HG02884 (cell line): ENCODE measurements at regions not wholly inside any gene's neighbourhood (a gene's known extent, or its start where the extent isn't known, plus 50 kb on each side); places are given as distances from the start of the nearest gene placed in this dataset.

Experiments
- ATAC-seq: cut with Tn5 transposase; IDR thresholded peaks from one replicate; pipeline ENCODE4 v1.9.1; 2021; ENCODE audit warnings: mild to moderate bottlenecking, moderate library complexity; ENCODE audit not compliant: unreplicated experiment

DNA sequence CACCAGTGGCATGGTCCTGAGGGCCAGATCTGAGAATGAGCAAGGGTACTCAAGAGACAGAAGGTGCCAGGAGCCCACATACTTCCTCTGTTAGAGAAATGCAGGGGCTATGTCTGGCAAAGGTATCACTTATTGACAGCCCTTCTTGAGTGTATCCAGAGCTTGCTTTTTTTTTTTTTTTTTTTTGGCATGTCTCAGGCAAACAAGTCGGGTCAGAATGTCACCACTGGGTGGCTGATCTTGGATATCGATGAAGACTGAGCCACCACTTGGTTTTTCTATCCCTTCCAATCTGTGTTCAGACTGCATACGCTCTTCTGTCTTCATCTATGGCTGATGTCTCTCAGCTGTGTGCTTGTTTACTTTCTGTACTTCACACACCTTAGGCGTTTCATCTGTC, 363.4 kb upstream of the C2CD4B start:
- ATAC-seq: no peak

- ATAC-seq: no peak
These were observed 367.3 kb upstream of the C2CD4B start for GRCh38 chr15:62532367-62532766.

- no peak for ATAC-seq
These were observed 368.6 kb upstream of the C2CD4B start for GRCh38 chr15:62533687-62534086.

- ATAC-seq: no peak
These were observed 369.9 kb upstream of the C2CD4B start for GRCh38 chr15:62534996-62535395.

DNA sequence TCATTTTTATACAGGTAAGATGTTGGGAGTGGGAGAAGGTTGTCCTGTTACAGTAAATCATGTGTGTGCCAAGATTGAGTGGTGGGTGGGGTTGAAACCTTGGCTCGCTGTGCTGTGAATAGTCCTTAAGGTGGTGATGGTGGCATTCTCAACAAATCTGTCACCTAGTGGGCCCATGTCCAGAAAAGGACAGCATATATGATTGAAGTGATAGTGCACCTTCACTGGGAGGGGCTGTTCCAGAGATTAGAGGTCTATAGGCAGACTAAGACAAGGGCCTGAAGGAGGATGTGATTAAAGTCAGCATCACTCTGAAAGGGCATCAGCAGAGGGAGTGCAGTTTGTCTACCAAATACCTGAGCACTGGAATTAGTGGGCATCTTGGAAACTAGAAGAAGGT, 374.2 kb upstream of the C2CD4B start:
- ATAC-seq: no peak

DNA sequence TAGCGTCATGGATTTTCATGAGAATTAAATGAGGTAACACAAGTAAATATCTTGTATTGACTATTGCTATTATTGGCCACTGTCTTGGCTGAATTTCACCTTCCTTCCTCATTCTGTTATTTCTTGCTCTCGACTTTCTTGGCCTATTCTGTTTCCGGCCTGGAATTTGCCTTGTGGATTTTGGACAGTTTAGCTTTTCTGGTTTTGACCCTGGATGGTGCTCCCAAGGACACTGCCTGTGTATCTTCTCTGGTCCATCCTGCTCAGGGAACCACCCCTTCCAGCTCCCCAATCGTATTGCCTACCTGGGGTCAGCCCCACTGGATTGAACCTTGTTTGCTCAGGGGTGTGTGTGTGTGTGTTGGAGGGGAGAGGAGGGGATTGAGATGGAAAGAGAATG, 376.2 kb upstream of the C2CD4B start:
- no peak for ATAC-seq

- no peak for ATAC-seq
These were observed 376.8 kb upstream of the C2CD4B start for GRCh38 chr15:62541846-62542245.

- no peak for ATAC-seq
These were observed 379.4 kb upstream of the C2CD4B start for GRCh38 chr15:62544446-62544845.

DNA sequence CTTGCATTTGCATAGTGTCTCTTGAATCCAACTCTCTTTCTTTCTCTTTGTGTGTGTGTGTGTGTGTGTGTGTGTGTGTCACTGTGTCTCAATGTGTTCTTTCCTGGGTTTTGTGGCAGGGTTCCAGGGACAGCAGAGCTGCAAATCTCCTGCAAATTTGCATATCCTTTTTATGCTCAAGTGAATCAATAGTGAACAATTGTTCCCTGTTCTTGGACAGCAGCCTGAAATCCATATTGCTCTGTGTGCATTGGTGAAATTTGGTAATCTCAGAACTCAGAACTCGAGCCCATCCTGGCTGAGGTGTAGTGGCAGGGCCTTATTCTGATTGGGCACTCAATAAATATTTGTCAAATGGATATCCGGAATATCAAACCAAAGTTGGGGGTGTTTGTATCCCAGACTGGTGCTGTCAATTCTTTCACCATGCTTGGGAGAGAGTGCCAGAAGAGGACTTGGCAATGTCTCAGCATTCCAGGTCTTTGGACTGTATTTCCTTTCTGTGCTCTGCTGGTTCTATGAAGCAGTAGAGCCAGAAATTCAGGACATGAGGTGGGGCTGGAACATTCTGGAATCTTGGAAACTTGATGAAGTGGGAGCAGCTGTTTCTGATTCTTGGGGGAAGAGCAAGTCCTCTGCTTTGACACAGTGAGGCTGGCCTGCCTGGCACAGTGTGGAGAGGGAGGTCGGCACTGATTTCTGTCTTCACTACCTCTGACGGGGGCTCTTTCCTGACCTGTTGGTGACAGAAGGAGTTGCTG, 380.6 kb upstream of the C2CD4B start:
- no peak for ATAC-seq

GRCh38 chr15:62546628-62547027, 381.5 kb upstream of the C2CD4B start:
- no peak for ATAC-seq

- no peak for ATAC-seq
These were observed 382.5 kb upstream of the C2CD4B start for GRCh38 chr15:62547584-62547983.

- ATAC-seq: no peak
These were observed 384.4 kb upstream of the C2CD4B start for GRCh38 chr15:62549345-62549970.

DNA sequence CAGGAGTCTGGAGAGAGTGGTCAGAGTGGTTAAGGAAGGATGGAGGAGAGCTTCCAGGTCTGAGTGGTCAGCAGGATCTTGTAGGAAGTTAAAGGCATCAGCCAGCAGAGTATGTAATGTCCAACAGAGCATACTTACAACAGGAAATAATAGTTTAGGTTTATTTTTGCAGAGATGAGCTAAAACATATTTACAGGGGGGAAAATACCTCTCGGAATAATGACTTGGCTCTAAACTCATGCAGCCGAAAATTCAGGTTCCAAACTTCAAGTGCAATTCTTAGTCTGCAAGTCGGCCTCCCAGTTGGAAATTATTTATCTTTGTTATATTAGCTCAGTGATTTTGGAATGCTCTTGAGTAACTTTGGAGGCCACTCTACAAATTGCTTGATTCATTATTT, 385.0 kb upstream of the C2CD4B start:
- no peak for ATAC-seq

DNA sequence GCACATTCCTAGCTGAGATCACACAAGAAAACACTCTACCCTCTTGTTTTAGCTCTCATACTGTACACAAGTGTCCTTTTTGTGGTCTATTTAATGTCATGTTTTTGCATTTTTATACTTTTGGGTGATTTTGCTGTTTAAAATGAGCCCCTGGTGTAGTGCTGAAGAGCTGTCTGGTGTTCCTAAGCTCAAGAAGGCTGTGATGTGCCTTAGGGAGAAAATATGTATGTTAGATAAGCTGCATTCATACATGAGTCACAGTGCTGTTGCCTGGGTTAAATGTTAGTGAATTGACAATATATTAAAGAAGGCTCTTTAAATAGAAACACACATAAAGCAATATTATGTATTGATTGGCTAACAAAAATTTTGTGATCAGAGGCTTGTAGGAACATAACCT, 387.4 kb upstream of the C2CD4B start:
- ATAC-seq: no peak

DNA sequence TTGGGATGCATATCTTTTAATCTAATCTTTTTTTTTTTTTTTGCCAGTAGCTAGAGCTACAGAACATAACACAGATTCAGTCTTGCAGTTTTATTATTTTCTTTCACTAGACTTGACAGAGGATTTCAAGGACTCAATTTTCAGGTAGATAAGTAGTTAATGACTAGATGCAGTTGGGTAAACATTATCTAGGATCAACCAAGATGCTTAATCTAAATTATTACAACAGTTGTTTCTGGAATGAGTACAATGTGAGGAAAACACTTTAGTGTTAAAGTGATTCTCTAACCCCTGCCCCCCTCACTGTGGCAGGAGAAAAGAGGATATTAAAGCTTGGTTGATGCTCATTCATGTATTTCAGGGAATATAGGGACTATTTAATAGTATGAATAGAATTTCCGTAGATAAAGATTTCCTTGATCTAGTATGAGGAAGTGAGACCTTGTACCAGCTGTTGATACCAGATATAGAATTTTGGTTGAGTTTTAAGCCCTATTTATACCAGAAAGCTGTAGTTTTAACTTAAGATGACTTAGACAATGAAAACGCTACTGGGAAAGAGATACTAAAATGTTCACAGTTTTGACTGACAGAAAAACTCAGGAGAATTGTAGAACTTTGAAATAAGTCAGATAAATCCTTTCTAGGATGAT, 389.0 kb upstream of the C2CD4B start:
- ATAC-seq: no peak

DNA sequence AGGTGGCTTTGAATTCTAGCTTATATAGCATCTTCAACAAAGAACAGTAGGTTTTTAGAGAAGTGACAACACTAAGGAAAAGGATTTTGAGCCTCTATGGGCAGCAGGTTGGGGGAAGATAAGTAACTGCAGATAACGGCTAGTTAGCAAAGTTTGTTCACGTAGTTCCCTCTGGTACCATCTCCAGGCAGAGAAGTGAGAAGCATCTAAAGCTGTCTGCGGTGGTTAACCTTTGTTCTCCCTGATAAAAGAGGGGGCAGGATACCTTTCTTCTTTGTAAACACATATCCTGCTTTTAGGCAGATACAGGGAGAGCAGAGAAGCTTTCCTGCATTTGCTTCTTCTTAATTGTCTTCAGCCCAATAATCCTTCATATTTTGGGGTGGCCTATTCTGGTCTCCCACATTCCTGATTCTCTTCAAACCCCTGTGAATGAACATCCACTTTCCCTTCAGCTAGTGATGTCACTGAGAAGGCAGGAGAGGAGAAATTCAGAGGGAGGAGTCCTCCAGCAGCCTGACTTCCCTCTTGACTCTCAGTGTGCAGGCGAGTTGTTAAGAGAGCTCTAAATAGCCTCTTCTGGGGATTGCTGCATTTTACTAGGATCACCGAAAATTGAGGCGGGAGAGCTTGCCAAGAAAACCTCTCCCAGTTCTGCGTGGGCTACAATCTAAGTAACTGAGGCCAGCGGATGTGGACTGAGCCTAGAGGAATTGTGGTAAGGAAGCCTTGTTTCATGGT, 393.7 kb upstream of the C2CD4B start:
- ATAC-seq: no peak

DNA sequence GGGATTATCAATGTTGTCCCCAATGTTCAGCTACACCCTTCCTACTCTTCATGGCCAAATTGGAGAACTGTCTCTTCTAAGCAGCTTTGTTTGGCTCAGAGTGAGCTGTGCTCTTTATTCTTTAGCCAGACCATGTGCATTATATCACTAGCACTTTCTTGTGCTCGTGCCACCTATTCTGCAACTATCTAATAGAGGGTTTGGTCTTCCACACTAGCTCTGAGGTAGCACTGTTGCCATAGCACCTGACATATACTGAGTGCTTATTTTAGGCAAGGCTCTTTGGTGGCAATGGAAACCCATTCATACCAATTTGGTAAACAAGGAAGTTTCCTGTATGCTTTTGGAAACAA, 394.3 kb upstream of the C2CD4B start:
- ATAC-seq: no peak

- ATAC-seq: no peak
These were observed 396.0 kb upstream of the C2CD4B start for GRCh38 chr15:62561059-62561519.

DNA sequence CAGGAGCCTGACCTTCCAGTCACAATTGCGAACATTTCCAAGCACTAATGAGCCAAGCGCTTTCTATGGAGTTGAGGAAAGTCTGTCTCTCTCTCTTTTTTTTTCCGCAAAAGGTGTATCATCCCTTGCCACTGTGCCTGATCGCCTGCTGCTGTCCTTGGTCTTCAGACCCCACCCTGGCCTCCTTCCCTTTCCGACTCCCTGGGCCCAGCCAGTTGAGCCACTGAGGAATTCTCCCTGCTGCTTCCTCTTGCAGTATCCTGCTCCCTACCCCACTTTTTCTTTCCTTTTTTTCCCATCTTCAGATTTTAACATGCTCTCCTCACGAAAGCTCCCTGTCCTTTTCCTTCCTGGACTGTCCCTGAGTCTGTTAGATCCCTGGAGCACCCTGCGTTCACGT, 396.5 kb upstream of the C2CD4B start:
- no peak for ATAC-seq

DNA sequence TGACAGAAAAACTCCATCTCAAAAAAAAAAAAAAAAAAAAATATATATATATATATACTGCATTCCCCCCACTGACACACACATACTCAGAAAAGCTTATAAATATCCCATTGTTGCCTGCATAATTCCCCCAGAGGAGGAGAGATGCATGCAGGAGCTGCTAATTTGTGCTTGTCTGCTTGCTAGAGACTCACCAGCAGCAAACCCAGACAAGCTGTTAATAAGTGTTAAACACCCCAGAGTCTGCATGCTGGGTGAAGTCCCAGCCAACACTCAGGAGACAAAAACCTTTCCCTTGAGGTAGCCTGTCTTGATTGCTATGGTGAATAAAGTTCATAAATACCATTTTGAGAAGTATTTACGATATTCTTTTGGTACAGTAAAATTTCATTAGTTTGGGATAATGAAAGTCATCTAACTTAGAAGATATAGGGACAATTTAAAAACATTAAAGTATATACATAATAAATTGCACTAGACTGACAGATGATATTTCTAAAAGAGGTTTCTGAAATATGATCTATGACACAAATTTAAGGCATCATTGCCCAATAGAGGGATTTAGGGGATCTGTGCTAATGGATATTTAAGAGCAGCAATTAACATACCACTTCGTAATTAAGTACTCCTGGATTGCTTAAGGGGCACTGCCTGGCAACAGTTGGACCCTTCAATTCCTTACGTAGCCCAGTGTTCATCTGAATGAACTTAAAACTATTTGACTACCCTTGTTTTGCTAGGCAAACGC, 400.0 kb upstream of the C2CD4B start:
- no peak for ATAC-seq

- ATAC-seq: no peak
These were observed 400.5 kb upstream of the C2CD4B start for GRCh38 chr15:62565634-62566026.
